Hepatocyte (in vitro differentiated cells): ENCODE measurements at regions not wholly inside any gene's neighbourhood (a gene's known extent, or its start where the extent isn't known, plus 50 kb on each side); places are given as distances from the start of the nearest gene placed in this dataset.

Source experiments
- DNase-seq: peaks from one replicate; pipeline ENCODE4 v3.0.0-alpha.2; 2016; ENCODE audit warnings: low spot score
- H2AFZ ChIP-seq: fragments of 200-600 bp; sonication (generic); 2 replicates; pipeline ENCODE4 v1.6.0; 2016; ENCODE audit warnings: antibody characterized with exemption, mild to moderate bottlenecking
- H3K27ac ChIP-seq: fragments of 200-600 bp; sonication (generic); 2 replicates; pipeline ENCODE4 v1.5.1; 2016; ENCODE audit warnings: mild to moderate bottlenecking
- H3K27me3 ChIP-seq: fragments of 200-600 bp; sonication (generic); 2 replicates; pipeline ENCODE4 v1.6.1; 2016
- H3K36me3 ChIP-seq: fragments of 200-600 bp; sonication (generic); replicated peaks from 2 replicates; pipeline ENCODE4 v1.5.1; 2016; ENCODE audit warnings: low read depth; ENCODE audit not compliant: insufficient read depth
- H3K4me1 ChIP-seq: fragments of 200-600 bp; sonication (generic); 2 replicates; pipeline ENCODE4 v1.5.1; 2016; ENCODE audit warnings: mild to moderate bottlenecking, moderate library complexity; ENCODE audit not compliant: insufficient read depth
- H3K4me2 ChIP-seq: fragments of 200-600 bp; sonication (generic); 2 replicates; pipeline ENCODE4 v1.6.0; 2016
- H3K4me3 ChIP-seq: fragments of 200-600 bp; sonication (generic); 2 replicates; pipeline ENCODE4 v1.5.1; 2016; ENCODE audit warnings: mild to moderate bottlenecking
- H3K79me2 ChIP-seq: fragments of 200-600 bp; sonication (generic); 2 replicates; pipeline ENCODE4 v1.6.0; 2017; ENCODE audit warnings: mild to moderate bottlenecking
- H3K9me2 ChIP-seq: fragments of 200-600 bp; sonication (generic); replicated peaks from 2 replicates; pipeline ENCODE4 v1.6.0; 2017; ENCODE audit warnings: mild to moderate bottlenecking; ENCODE audit not compliant: insufficient read depth
- H3K9me3 ChIP-seq: fragments of 200-600 bp; sonication (generic); 2 replicates; pipeline ENCODE4 v1.5.1; 2016; ENCODE audit warnings: low read depth, mild to moderate bottlenecking
- H4K20me1 ChIP-seq: fragments of 200-600 bp; sonication (generic); 2 replicates; pipeline ENCODE4 v1.6.0; 2016; ENCODE audit warnings: mild to moderate bottlenecking; ENCODE audit not compliant: insufficient read depth, poor library complexity, severe bottlenecking
- CTCF ChIP-seq: fragments of 200-600 bp; sonication (generic); IDR thresholded peaks from 2 replicates; pipeline ENCODE4 v1.5.1; 2016; ENCODE audit warnings: antibody characterized with exemption, mild to moderate bottlenecking; ENCODE audit not compliant: poor library complexity
- EZH2 ChIP-seq: fragments of 200-600 bp; sonication (generic); IDR thresholded peaks from 2 replicates; pipeline ENCODE4 v1.6.1; 2016; ENCODE audit warnings: antibody characterized with exemption, mild to moderate bottlenecking, borderline replicate concordance
- EZH2phosphoT487 ChIP-seq: fragments of 200-600 bp; sonication (generic); IDR thresholded peaks from one replicate; pipeline ENCODE4 v1.6.1; 2018; ENCODE audit warnings: antibody characterized with exemption, mild to moderate bottlenecking, low read depth, moderate library complexity; ENCODE audit not compliant: unreplicated experiment, severe bottlenecking
- WGBS: methylation state at CpG from one replicate; pipeline ENCODE4 v1.1.6; 2016; ENCODE audit warnings: low lambda C conversion rate; ENCODE audit errors: missing lambda C conversion rate; 5-methylcytosine and 5-hydroxymethylcytosine counted together

- no peak overlapping the region for H2AFZ ChIP-seq
Measured at GRCh38 chr13:44131069-44131614, 242.5 kb upstream of the SERP2 start.

GRCh38 chr13:44132710-44133109 is 240.9 kb upstream of the SERP2 start:
- Histone ChIP-seq H3K4me1 (no peaks in the 10 kb centered on the region), H3K27ac (no peak overlapping the region), H3K79me2 (no peaks in the 10 kb centered on the region), H3K4me2 (no peak overlapping the region), H3K36me3 (no peaks in the 10 kb centered on the region), H3K4me3 (no peak overlapping the region), H4K20me1 (no peaks in the 10 kb centered on the region), H3K27me3 (no peaks in the 10 kb centered on the region), H2AFZ (no peak overlapping the region), H3K9me2 (no peaks in the 10 kb centered on the region), H3K9me3 (no peaks in the 10 kb centered on the region)
- no peak for TF ChIP-seq EZH2phosphoT487
- TF ChIP-seq EZH2, result no peak
- no peak for TF ChIP-seq CTCF
- WGBS, result 97% methylated on average over 6 of the region's 6 CpGs
- no peak for DNase-seq

More at GRCh38 chr13:44131069-44131614, 242.5 kb upstream of the SERP2 start:
- Histone ChIP-seq H3K27me3 (no peaks in the 10 kb centered on the region), H3K9me2 (no peaks in the 10 kb centered on the region), H4K20me1 (no peaks in the 10 kb centered on the region), H3K4me3 (no peak overlapping the region), H3K27ac (no peak overlapping the region), H3K36me3 (no peaks in the 10 kb centered on the region), H3K9me3 (no peaks in the 10 kb centered on the region), H3K4me1 (no peaks in the 10 kb centered on the region), H3K79me2 (no peaks in the 10 kb centered on the region), H3K4me2 (no peak overlapping the region)
- WGBS, result 94% methylated on average over 5 of the region's 5 CpGs
- no peak for DNase-seq
- no peak for TF ChIP-seq CTCF
- no peak for TF ChIP-seq EZH2
- TF ChIP-seq EZH2phosphoT487, result no peak

- WGBS, result 78% methylated on average over 3 of the region's 3 CpGs
- Histone ChIP-seq H3K27ac (no peak overlapping the region), H3K9me2 (no peaks in the 10 kb centered on the region), H3K4me3 (no peak overlapping the region), H3K79me2 (no peaks in the 10 kb centered on the region), H3K4me1 (no peaks in the 10 kb centered on the region), H4K20me1 (no peaks in the 10 kb centered on the region), H2AFZ (no peak overlapping the region), H3K36me3 (no peaks in the 10 kb centered on the region), H3K4me2 (no peak overlapping the region), H3K9me3 (no peaks in the 10 kb centered on the region), H3K27me3 (no peaks in the 10 kb centered on the region)
- no peak for DNase-seq
- TF ChIP-seq CTCF (no peak), EZH2 (no peak)
Measured at GRCh38 chr13:44133626-44134025, 240.0 kb upstream of the SERP2 start.

- H3K27ac ChIP-seq, result no peak overlapping the region
- H2AFZ ChIP-seq, result no peak overlapping the region
- H3K4me2 ChIP-seq, result no peak overlapping the region
- H3K36me3 ChIP-seq, result no peaks in the 10 kb centered on the region
- H4K20me1 ChIP-seq, result no peaks in the 10 kb centered on the region
- no peak overlapping the region for H3K4me3 ChIP-seq
- TF ChIP-seq EZH2 (no peak), CTCF (no peak), EZH2phosphoT487 (no peak)
- H3K9me3 ChIP-seq, result no peaks in the 10 kb centered on the region
- no peak for DNase-seq
- no peaks in the 10 kb centered on the region for H3K4me1 ChIP-seq
- 94% methylated on average over 1 of the region's 1 CpG for WGBS
- H3K79me2 ChIP-seq, result no peaks in the 10 kb centered on the region
- H3K27me3 ChIP-seq, result no peaks in the 10 kb centered on the region
- no peaks in the 10 kb centered on the region for H3K9me2 ChIP-seq
Measured at GRCh38 chr13:44135566-44135965, 238.1 kb upstream of the SERP2 start.
